ENCODE measurements at regions not wholly inside any gene's neighbourhood (a gene's known extent, or its start where the extent isn't known, plus 50 kb on each side); places are given as distances from the start of the nearest gene placed in this dataset.
"Not testable (repeated sequence)": the region's sequence is repeated elsewhere in the genome, so short reads cannot be mapped to it uniquely, and the experiment has no call there.

DNA sequence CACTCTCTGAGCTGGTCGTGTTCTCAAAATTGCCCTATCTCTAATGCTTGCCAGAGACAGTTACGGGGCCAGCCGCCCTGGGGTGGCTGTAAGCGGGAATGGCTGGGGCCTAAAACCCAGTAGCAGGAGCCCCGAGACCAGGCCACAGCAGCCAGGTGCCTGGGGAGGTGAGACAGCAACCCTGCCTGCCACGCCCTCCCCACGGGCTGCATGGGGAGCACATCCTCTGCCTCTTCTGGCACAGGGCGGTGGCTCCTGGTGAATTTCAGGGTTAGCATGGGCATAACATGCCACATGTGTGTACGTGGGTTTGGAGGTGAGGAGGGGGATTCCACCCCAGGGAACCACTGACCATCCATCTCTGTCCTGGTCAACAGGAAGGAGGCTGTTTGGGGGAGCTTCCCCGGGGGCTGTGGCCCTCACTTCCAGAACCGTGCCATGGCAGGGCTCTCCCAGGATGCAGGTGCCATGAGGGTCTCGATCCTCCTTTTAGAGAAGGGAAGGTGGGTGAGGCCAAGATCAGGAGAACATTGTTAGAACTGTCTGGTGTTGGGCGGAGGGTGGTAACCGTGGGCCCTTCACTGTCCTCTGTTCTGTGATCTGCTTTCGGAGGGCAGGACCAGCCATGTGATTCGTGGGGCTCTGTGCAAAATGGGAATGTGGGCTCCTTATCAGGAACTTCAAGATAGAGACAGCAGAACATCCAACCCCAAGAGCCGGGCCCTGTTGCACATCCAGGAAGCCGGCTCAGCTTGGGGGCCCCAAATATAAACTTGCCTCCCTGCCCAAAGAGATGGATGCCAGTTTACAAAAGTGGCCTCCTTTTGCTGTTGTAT lies 312.2 kb upstream of the DIO3 start:
- CTCF ChIA-PET = no interaction called here
- POLR2A ChIA-PET = no interaction called here

- ChIA-PET POLR2A (no interaction called here), CTCF (no interaction called here)
Observed at GRCh38 chr14:101249676-101250036, 311.6 kb upstream of the DIO3 start.

GRCh38 chr14:101250336-101250947 lies 310.9 kb upstream of the DIO3 start:
- POLR2A ChIA-PET = no interaction called here
- CTCF ChIA-PET = no interaction called here

DNA sequence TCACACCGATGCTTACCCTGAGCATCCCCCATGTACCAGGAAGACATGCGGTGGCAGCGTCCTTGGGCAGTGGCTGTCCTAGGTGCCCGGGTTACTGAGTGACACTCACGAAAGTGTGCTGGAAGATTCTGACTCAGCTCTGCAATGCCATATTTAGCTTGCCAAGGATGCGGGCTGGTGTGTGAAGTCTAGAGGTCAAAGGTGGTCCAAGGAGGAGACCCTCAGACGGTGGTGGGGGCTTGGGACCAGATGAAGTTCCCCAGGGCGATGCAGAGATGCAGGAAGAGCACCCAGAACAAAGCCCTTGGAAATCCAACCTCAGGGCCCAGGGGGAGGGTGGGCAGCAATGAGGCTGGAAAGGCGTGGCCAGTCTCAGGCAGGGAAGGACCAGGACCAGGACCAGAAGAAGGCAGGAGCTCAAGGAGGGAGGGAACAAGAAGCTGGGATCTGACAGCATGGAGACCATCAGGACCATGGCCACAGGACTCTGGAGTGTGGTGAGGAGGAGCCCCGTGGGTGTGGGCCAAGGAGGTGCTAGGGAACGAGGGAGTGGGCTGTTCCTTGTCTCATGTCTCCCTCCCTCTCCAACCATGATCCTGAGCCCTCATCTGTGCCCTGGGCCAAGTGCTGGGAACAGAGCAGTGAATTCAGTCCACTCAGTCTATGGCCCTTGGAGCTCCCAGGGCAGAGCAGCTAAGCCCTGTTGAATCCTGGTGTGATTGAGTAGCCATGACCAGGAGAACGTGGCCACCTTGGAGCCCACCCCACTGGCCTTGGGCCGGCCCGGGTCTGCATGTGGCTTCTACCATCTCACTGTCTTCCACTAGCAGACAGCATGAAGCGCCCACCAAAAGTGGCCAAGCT lies 310.1 kb upstream of the DIO3 start:
- POLR2A ChIA-PET = no interaction called here
- CTCF ChIA-PET = no interaction called here

DNA sequence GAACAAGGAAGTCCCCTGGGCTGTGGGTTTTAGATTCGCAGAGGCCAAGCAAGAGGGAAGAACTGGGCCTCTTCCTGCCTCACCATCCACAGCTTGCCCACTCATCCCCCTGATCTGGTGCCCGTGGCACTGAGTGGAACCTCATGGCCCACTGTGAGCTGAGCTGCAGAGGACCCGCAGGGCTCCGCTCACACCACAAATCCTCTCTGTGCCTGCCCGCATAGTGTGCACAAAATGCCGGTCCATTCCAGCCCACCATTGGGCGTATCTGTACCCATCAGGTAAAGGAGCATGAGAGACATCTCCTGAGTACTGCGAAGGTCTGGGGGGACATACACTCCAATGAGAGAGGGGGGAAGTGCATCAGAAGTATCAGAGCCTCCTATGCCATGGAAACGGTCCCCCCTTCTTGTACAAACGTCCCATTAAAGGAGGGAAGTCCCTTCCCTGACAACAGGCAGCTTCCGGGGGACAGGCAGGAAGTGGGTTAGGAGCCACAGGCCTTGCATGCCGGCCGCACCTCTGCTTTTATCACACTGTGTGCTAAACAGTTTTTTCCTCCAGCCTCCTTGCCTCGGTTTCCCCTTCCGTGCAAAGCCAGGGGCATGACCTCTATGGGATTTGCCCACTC lies 309.4 kb upstream of the DIO3 start:
- ChIA-PET CTCF (no interaction called here), POLR2A (no interaction called here)

DNA sequence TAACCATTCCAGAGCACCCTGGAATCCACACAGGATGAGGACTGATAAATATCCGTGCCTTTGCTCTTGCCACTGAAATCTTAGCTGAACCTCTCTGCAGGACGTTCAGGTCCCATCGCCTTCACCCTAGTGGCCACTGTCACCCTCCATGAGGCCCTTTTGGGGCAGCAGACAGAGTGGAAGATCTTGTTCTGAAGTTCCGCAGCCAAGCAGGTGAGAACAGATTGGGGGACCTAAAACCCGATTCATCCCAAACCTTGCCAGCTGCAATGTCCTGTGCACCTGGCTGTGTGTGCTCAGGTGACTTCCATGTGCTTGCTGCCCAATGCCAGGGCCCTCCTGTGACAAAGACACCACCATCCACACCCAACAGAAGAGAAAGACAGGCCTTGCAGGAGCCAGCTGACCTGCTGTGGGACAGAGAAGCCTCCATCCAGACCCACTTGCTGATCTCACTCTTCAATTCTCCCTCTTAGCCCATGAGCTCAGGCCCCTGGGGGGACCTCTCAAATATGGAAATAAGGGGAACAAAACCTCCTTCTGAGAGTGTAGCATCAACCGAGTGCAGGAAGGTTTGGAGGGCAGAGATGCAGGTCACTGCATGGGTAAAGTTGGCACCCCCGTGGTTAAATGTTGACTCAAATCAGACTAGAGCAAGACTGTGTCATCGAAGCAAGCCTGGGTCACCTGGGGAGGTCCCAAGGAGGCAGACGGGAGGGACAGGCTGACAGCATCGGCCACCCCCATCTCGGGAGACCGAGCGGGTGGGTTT lies 308.7 kb upstream of the DIO3 start:
- POLR2A ChIA-PET = no interaction called here
- CTCF ChIA-PET = no interaction called here

GRCh38 chr14:101253948-101254347 lies 307.3 kb upstream of the DIO3 start:
- ChIA-PET CTCF (no interaction called here), POLR2A (no interaction called here)

DNA sequence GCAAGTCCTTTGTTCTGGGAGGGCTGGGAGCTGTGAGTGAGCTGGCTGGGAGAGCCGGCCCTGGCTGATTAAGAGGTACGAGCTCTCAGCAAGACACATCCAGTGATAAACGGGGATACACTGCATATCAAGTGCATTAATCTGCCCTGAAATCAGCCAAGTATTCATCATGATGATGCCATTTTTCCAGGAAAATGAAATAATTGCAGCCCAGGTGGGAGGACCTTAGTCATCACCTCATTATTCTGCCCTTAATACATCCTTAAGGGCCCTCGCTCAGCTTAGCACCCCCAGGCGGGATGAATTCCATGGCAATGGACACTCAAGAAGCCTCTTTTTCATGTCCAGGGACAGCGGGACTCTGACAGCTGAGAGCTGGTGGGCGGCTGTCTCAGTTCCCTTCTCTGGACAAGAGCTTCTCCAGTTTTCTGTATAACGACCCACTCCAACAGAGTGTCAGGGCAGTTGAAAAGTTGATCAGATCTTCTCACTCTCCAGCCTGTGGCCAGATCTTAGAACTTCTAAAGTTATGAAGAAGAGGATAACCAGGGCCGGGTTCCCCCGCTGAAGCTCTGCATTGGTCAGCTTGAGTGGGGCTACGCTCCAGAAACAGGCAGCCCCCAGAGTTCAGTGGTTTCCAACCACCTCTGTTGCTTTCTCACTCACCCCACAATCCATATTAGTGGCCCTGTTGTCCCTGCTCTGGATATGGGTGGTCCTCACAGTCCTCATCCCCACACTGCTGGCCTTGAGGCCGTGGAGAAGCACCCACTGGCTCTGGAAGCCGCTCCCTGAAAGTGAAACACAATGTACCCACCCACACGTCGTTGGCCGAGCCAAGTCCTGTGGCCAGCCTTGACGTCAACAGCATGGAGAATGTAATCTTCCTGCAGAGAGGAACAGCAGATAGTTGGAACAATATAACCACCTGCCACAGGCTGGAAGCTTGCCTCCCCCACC lies 306.2 kb upstream of the DIO3 start:
- CTCF ChIA-PET = no interaction called here
- POLR2A ChIA-PET = no interaction called here

DNA sequence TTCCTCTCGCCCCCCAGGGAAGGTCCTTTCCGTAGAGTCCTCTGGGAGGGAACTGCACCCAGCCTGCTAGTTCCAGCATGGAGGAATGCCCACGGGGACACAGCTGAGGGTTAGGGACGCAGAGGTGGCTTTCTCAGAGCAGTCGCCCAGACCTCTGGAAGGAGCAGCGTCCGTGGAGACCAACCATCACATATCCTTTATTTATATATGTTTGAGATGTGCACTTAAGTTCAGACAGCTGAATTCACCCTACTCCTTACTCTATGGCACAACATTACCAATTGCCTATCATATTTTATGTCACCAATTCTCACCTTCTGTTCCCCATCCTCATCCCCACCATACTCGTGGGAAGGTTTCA lies 305.6 kb upstream of the DIO3 start:
- POLR2A ChIA-PET = no interaction called here
- CTCF ChIA-PET = no interaction called here

GRCh38 chr14:101256266-101256665 lies 305.0 kb upstream of the DIO3 start:
- ChIA-PET CTCF (no interaction called here), POLR2A (no interaction called here)

- CTCF ChIA-PET = no interaction called here
- POLR2A ChIA-PET = no interaction called here
Observed at GRCh38 chr14:101257551-101257950, 303.7 kb upstream of the DIO3 start.

DNA sequence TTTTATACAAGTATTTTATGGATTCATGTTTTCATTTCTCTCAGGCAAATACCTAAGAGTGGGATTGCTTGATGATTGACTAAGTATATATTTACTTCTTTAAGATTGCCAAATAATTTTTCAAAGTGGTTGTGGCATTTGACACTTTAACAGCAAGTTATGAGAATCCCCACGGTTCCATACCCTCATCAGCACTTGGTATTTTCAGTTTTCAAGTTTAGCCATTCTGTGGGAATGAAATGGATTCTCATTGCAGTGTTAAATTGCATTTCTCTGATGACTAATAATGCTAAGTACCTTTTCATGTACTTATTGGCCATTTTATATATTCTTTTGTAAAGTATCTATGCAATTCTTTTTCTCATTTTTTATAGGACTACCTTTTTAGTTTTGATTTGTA lies 301.5 kb upstream of the DIO3 start:
- POLR2A ChIA-PET = no interaction called here
- CTCF ChIA-PET = no interaction called here

DNA sequence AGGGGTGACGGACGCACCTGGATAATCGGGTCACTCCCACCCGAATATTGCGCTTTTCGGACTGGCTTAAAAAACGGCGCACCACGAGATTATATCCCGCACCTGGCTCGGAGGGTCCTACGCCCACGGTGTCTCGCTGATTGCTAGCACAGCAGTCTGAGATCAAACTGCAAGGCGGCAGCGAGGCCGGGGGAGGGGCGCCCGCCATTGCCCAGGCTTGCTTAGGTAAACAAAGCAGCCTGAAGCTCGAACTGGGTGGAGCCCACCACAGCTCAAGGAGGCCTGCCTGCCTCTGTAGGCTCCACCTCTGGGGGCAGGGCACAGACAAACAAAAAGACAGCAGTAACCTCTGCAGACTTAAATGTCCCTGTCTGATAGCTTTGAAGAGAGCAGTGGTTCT lies 294.9 kb upstream of the DIO3 start:
- CTCF ChIA-PET, POLR2A ChIA-PET: not testable (repeated sequence)

DNA sequence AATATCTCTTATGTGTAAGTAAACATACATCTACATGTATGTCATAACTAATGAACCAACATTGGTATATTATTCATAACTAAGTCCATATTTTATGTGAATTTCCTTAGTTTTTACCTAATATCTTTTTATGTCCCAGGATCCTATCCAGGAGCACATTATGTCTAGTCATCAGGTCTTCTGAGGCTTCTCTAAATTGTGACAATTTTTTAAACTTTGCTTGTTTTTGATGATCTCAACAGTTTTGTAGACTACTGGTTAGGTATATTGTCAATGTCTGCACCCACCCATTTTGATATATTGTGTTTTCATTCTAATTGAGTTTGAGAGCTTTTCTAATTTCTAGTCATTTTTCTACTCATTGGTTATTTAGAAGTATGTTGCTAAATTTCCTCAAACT lies 288.2 kb upstream of the DIO3 start:
- CTCF ChIA-PET = no interaction called here
- POLR2A ChIA-PET = no interaction called here

DNA sequence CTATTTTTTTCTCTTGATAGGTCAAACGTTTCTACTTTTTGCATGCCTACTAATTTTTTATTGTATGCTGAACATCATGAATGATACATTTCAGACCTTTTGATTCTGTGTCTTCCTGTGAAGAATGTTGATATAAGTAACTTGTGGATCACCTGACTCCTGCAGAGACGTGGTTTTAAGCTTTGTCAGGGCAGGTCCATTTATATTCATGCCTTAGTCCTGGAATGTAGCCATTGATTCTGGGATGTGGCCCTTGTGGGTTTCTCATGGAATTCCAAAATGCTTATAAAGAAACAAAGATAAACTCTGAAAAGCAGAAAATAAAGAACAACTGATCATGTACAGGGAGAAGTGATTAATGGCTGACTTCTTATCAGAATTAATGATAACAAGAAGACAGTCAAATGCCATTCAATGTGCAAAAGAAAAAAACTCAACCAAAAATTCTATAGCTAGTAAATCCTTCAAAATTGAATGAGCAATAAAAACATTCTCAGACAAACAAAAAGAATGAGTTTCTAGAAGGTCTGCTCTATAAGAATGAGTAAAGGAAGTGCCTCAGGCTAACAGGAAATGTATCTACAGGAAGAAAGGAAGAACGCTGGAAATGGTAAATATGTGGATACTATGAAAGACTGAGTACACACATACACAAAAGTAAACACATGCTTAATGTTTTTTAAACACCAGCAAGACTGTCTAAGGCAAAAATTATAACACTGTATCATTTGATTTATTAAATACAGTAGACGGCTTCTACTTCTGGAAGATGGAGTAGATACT lies 284.8 kb upstream of the DIO3 start:
- POLR2A ChIA-PET = no interaction called here
- CTCF ChIA-PET = no interaction called here

DNA sequence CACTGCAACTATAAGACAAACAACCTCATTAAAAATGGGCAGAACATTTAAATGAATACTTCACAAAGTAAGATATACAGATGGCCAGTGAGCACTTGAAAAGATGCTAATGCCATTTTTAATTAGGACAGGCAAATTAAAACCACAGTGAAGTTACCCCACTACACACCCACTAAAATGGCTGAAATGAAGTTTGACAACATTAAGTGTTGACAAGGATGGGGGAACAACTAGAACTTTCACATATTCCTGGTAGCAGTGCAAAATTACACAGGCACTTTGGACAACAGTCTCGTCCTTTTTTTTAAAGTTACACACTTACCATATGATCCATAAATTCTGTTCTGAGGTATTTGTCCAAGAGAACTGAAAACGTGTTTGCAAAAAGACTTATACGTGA lies 278.9 kb upstream of the DIO3 start:
- CTCF ChIA-PET = no interaction called here
- POLR2A ChIA-PET = no interaction called here

DNA sequence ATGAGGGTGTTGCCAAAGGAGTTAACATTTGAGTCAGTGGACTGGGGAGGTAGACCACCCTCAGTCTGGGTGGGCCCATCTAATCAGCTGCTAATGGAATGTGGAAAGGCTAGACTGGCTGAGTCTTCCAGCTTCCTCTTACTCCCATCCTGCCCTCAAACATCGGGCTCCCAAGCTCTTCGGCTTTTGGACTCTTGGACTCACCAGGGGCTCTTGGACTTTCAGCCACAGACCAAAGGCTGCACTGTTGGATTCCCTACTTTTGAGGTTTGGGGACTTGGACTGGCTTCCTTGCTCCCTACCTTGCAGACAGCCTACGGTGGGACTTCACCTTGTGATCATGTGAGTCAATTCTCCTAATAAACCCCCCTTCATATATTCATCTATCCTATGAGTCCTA lies 276.6 kb upstream of the DIO3 start:
- CTCF ChIA-PET = no interaction called here
- POLR2A ChIA-PET = no interaction called here

DNA sequence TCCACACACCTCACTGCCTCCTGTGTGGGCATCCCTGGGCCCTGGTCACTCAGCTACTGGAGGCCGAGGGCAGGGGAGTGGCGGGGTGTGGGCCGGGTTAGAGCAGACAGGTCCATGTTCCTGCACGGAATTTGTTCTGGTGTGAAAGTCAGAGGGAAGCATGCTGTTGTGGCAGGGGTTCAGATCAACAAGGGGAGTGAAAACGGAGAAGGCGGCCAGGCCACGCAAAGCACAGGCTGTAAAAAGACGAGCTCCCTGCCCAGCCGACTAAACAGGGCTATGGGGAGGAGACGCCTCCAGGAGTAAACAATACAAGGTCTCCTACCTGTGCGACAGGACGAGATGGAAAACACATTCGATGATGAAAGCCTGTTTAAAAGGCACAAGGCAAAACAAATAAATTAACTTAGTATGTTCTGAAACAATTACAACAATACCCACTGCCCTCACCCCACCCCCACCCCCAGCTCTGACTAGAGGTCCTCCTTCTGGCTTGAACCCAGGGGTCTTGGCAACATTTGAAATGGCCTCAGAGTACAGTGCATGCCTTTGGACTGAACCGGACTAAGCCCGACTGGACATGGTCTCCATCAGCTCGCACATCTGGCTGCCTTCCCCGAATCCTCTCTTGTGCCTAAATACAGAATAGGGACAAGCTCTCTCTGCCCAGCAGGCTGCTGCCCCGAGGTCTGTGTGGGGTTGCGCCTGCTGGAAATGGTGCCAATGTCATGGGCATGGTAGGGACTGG lies 274.9 kb upstream of the DIO3 start:
- POLR2A ChIA-PET = no interaction called here
- CTCF ChIA-PET = no interaction called here

Data from activated CD8-positive, alpha-beta memory T cell treated with anti-CD3 and anti-CD28 coated beads for 36 hours (primary cell).